ENCODE measurements at regions not wholly inside any gene's neighbourhood (a gene's known extent, or its start where the extent isn't known, plus 50 kb on each side); places are given as distances from the start of the nearest gene placed in this dataset.

DNA sequence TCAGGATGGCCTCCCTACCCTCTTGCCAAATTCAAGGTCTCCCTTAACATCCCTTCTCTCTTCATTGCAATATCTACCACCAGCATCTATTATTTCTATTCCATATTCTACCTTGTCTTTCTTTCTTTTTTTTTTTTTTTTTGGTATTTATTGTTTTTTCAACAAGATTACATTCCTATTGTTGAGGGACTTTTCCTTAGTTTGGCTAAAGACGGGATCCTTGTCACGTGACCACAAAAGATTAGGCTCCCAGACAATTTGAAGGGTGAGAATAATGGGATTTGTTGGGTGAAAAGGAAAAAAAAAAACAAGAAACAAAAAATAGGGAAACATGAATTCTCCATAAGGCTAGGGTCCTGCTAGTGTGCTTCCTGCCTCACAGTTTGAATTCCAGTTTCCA lies 124.3 kb upstream of the MCHR2 start:
- no peak overlapping the region for H3K27ac ChIP-seq (replicated peaks)
- TF ChIP-seq SPI1 (IDR thresholded peaks at IDR 0.05; ENCODE audit: borderline replicate concordance, low read depth) (no peak), POLR2AphosphoS5 (IDR thresholded peaks at IDR 0.05; ENCODE audit: low read depth) (no peak), GABPA (IDR thresholded peaks at IDR 0.05; ENCODE audit: low read depth) (no peak)
- TF ChIP-seq, protein P1, sequence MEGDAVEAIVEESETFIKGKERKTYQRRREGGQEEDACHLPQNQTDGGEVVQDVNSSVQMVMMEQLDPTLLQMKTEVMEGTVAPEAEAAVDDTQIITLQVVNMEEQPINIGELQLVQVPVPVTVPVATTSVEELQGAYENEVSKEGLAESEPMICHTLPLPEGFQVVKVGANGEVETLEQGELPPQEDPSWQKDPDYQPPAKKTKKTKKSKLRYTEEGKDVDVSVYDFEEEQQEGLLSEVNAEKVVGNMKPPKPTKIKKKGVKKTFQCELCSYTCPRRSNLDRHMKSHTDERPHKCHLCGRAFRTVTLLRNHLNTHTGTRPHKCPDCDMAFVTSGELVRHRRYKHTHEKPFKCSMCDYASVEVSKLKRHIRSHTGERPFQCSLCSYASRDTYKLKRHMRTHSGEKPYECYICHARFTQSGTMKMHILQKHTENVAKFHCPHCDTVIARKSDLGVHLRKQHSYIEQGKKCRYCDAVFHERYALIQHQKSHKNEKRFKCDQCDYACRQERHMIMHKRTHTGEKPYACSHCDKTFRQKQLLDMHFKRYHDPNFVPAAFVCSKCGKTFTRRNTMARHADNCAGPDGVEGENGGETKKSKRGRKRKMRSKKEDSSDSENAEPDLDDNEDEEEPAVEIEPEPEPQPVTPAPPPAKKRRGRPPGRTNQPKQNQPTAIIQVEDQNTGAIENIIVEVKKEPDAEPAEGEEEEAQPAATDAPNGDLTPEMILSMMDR (IDR thresholded peaks at IDR 0.05; ENCODE audit: insufficient read depth, low read length): no peak
- TF ChIP-seq, protein P2, sequence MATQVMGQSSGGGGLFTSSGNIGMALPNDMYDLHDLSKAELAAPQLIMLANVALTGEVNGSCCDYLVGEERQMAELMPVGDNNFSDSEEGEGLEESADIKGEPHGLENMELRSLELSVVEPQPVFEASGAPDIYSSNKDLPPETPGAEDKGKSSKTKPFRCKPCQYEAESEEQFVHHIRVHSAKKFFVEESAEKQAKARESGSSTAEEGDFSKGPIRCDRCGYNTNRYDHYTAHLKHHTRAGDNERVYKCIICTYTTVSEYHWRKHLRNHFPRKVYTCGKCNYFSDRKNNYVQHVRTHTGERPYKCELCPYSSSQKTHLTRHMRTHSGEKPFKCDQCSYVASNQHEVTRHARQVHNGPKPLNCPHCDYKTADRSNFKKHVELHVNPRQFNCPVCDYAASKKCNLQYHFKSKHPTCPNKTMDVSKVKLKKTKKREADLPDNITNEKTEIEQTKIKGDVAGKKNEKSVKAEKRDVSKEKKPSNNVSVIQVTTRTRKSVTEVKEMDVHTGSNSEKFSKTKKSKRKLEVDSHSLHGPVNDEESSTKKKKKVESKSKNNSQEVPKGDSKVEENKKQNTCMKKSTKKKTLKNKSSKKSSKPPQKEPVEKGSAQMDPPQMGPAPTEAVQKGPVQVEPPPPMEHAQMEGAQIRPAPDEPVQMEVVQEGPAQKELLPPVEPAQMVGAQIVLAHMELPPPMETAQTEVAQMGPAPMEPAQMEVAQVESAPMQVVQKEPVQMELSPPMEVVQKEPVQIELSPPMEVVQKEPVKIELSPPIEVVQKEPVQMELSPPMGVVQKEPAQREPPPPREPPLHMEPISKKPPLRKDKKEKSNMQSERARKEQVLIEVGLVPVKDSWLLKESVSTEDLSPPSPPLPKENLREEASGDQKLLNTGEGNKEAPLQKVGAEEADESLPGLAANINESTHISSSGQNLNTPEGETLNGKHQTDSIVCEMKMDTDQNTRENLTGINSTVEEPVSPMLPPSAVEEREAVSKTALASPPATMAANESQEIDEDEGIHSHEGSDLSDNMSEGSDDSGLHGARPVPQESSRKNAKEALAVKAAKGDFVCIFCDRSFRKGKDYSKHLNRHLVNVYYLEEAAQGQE (IDR thresholded peaks at IDR 0.05; ENCODE audit: insufficient replicate concordance, low read depth): no peak
- no peak for DNase-seq (ENCODE audit: low read depth in 1 of 2, low spot score in 1 of 2)
- H3K4me3 ChIP-seq (replicated peaks; ENCODE audit: insufficient read depth, low read length): no peak overlapping the region
- no peaks in the 10 kb centered on the region for H3K27me3 ChIP-seq (ENCODE audit: insufficient read depth, poor library complexity, severe bottlenecking)

DNA sequence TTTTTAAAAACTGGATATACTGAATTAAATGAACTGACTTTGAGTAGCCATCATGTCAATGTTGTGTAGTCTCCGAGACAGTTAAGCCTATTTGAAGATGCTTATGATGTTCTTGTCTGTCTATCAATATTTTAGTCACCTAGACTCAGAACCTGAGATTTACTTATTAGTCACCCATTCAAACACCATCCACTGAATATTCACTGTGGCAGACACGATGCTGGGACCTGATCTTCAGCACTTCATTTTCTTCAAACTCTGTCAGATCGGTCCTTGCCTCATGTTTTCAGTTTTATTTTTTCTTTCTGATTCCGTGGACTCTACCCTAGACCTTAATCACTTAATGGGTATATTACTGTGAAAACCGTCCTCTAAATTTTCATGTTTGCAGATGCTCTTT lies 123.7 kb upstream of the MCHR2 start:
- Histone ChIP-seq H3K4me3 (replicated peaks; ENCODE audit: insufficient read depth, low read length) (no peak overlapping the region), H3K27ac (replicated peaks) (no peak overlapping the region), H3K27me3 (ENCODE audit: insufficient read depth, poor library complexity, severe bottlenecking) (peaks cover 3% of the 10 kb centered on the region)
- no peak for TF ChIP-seq GABPA (IDR thresholded peaks at IDR 0.05; ENCODE audit: low read depth)
- TF ChIP-seq SPI1 (IDR thresholded peaks at IDR 0.05; ENCODE audit: borderline replicate concordance, low read depth): no peak
- TF ChIP-seq POLR2AphosphoS5 (IDR thresholded peaks at IDR 0.05; ENCODE audit: low read depth): no peak
- TF ChIP-seq, protein P2 (IDR thresholded peaks at IDR 0.05; ENCODE audit: insufficient replicate concordance, low read depth): no peak
- TF ChIP-seq, protein P1 (IDR thresholded peaks at IDR 0.05; ENCODE audit: insufficient read depth, low read length): no peak
- no peak for DNase-seq (ENCODE audit: low read depth in 1 of 2, low spot score in 1 of 2)

DNA sequence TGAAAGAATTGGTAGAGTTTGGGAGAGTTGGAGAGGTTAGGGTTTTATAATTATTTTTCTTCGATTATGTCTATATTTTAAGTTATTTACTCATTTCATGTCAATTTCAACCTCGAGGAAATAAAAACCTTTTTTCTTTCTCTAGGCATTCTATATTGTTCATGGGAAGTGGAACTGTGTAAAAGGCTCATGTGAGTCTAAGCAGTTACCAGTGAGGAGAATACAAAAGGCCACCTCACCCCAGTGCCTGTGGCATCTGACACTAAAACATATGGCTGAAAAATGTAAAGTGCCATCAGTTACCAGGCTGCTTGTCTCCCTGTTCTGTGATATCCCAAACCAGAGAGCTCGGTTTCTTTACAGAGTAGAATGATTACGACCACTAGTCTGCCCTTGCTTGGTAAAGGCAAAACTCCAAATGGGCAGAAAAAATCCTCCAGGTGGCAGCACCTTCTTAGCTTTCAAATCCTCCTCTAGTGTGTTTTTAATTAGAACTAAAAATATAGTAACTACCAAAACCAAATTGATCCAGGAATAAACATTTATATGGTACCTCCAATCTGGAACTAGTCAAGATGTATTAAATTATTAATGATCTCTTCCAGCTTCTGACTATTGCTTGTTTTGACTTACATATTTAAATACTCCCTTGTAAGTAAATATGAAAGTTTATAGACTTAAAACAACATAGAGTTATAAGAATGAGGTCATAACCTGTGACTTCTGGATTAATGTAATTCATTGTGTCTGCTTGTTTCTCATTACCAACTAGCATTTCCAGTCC lies 122.6 kb upstream of the MCHR2 start:
- peak in 1 of 2 experiments; percentile 28 for DNase-seq (ENCODE audit: low read depth in 1 of 2, low spot score in 1 of 2)
- Histone ChIP-seq H3K27me3 (ENCODE audit: insufficient read depth, poor library complexity, severe bottlenecking) (peaks cover 3% of the 10 kb centered on the region), H3K4me3 (replicated peaks; ENCODE audit: insufficient read depth, low read length) (no peak overlapping the region), H3K27ac (replicated peaks) (no peak overlapping the region)
- TF ChIP-seq POLR2AphosphoS5 (IDR thresholded peaks at IDR 0.05; ENCODE audit: low read depth): no peak
- TF ChIP-seq, protein P1 (IDR thresholded peaks at IDR 0.05; ENCODE audit: insufficient read depth, low read length): peak; percentile 28

Measured in HL-60 (cell line).